Left ventricle myocardium inferior (tissue), 1 donor: ENCODE measurements at regions not wholly inside any gene's neighbourhood (a gene's known extent, or its start where the extent isn't known, plus 50 kb on each side); places are given as distances from the start of the nearest gene placed in this dataset.
"Not testable (repeated sequence)": the region's sequence is repeated elsewhere in the genome, so short reads cannot be mapped to it uniquely, and the experiment has no call there.

Experiments used
- DNase-seq: peaks from one replicate; pipeline ENCODE4 v3.0.0-alpha.2; 2020
- H3K27ac ChIP-seq: fragments of 200-600 bp; replicated peaks from 2 replicates; pipeline ENCODE4 v1.8.0; 2021
- H3K27me3 ChIP-seq: fragments of 200-600 bp; 2 replicates; pipeline ENCODE4 v1.8.0; 2021; ENCODE audit warnings: low read depth
- H3K36me3 ChIP-seq: fragments of 200-600 bp; 2 replicates; pipeline ENCODE4 v1.8.0; 2021
- H3K4me1 ChIP-seq: fragments of 200-600 bp; 2 replicates; pipeline ENCODE4 v1.8.0; 2021
- H3K4me3 ChIP-seq: fragments of 200-600 bp; 2 replicates; pipeline ENCODE4 v1.8.0; 2021; ENCODE audit warnings: mild to moderate bottlenecking, moderate library complexity
- H3K9me3 ChIP-seq: fragments of 200-600 bp; replicated peaks from 2 replicates; pipeline ENCODE4 v1.8.0; 2021
- intact Hi-C: fragments of 100-400 bp; cut with micrococcal nuclease; formaldehyde crosslinking; loops from one replicate; pipeline ENCODE4 v1.11.0; 2022
- TF ChIP-seq, protein P1 (sequence below): fragments of 200-600 bp; IDR thresholded peaks from 2 replicates; pipeline ENCODE4 v1.8.0; 2021; ENCODE audit warnings: antibody characterized with exemption, mild to moderate bottlenecking, borderline replicate concordance
- donor health status: DM: no; HTN: yes; CAD: no; lungs with severe emphysema.

DNA sequence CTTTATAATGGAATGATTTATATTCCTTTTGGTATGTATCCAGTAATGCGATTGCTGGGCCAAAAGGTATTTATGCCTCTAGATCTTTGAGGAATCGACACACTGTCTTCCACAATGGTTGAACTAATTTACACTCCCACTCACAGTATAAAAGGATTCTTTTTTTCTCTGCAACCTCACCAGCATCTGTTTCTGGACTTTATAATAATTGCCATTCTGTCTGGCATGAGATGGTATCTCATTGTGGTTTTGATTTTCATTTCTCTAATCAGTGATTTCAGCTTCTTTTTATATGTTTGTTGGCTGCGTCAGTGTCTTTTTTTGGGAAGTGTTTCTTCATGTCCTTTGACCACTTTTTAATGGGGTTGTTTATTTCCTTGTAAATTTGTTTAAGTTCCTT lies 679.3 kb downstream of the JRKL start:
- Histone ChIP-seq H3K4me1 (no peaks in the 10 kb centered on the region), H3K4me3 (no peak overlapping the region), H3K27ac (no peak overlapping the region), H3K9me3 (peaks cover 52% of the 10 kb centered on the region), H3K36me3 (no peaks in the 10 kb centered on the region), H3K27me3 (no peaks in the 10 kb centered on the region)
- DNase-seq = no peak
- intact Hi-C loops = no loop called here
- TF ChIP-seq, protein P1, sequence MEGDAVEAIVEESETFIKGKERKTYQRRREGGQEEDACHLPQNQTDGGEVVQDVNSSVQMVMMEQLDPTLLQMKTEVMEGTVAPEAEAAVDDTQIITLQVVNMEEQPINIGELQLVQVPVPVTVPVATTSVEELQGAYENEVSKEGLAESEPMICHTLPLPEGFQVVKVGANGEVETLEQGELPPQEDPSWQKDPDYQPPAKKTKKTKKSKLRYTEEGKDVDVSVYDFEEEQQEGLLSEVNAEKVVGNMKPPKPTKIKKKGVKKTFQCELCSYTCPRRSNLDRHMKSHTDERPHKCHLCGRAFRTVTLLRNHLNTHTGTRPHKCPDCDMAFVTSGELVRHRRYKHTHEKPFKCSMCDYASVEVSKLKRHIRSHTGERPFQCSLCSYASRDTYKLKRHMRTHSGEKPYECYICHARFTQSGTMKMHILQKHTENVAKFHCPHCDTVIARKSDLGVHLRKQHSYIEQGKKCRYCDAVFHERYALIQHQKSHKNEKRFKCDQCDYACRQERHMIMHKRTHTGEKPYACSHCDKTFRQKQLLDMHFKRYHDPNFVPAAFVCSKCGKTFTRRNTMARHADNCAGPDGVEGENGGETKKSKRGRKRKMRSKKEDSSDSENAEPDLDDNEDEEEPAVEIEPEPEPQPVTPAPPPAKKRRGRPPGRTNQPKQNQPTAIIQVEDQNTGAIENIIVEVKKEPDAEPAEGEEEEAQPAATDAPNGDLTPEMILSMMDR = no peak

DNA sequence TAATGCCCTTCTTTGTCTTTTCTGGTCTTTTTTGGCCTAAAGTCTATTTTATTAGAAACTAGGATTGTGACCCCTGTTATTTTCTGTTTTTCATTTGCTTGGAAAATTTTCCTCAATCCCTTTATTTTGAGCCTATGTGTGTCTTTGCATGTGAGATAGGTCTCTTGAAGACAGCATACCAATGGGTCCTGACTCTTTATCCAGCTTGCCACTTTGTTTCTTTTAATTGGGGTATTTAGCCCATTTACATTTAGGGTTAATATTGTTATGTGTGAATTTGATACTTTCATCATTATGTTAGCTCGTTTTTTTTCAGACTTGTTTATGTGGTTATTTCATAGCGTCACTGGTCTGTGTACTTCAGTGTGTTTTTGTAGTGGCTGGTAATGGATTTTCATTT lies 682.6 kb downstream of the JRKL start:
- H3K27me3 ChIP-seq = no peaks in the 10 kb centered on the region
- H3K9me3 ChIP-seq = peaks cover 49% of the 10 kb centered on the region

DNA sequence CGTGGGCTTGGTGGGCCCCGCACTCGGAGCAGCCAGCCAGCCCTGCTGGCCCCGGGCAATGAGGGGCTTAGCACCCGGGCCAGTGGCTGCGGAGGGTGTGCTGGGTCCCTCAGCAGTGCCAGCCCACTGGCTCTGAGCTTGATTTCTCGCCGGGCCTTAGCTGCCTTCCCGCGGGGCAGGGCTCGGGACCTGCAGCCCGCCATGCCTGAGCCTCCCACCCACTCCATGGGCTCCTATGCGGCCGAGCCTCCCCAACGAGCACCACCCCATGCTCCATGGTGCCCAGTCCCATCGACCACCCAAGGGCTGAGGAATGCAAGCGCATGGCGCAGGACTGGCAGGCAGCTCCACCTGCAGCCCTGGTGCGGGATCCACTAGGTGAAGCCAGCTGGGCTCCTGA lies 686.9 kb downstream of the JRKL start:
- DNase-seq, H3K4me3 ChIP-seq, H3K36me3 ChIP-seq, intact Hi-C loops, H3K4me1 ChIP-seq, H3K27me3 ChIP-seq, H3K27ac ChIP-seq: not testable (repeated sequence)
- H3K9me3 ChIP-seq = peaks cover 30% of the 10 kb centered on the region

More for the DNA sequence above, 682.6 kb downstream of the JRKL start:
- H3K4me1 ChIP-seq = no peaks in the 10 kb centered on the region
- H3K27ac ChIP-seq = no peak overlapping the region
- no peak for DNase-seq
- H3K36me3 ChIP-seq = no peaks in the 10 kb centered on the region
- no peak overlapping the region for H3K4me3 ChIP-seq
- TF ChIP-seq, protein P1 = no peak
- intact Hi-C loops = no loop called here

DNA sequence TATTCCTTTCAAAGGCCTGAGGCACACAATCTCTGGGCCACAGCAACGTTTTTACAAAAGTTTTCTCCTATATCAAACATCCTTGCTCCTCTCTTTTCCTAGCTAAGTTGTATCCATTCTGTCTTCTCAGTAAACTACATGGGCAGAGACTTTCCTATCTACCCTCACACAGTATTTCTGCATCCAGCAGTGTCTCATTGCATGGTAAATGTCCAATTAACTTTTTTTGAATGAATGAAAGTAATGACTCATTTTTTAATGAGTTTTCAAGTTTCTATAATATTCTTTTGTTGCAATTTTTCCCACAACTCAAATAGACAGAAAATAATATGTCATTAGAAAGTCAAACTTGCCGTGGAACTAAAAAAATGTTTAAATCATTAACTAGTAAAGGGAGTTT lies 688.6 kb downstream of the JRKL start:
- intact Hi-C loops = no loop called here
- TF ChIP-seq, protein P1 = no peak
- no peaks in the 10 kb centered on the region for H3K36me3 ChIP-seq

DNA sequence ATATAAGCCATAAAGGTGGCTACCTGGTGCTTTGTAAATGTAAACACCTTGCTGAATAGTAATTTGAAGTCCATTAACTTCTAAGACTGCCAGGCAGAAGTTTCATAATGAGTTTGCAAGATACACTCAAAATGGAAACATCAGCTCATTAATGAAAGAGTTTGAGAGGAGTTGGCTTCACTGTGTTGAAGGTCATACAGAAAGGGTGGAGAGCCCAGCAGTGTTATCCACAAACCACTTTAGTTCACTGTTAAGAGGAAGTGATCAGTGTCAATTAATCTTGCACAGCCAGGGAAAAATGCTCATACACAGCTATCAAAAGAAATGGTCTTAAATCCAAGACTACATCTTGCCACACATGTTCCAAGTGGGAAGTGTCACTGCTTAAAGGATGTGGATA lies 689.4 kb downstream of the JRKL start:
- peaks cover 5% of the 10 kb centered on the region for H3K4me1 ChIP-seq
- H3K36me3 ChIP-seq = no peaks in the 10 kb centered on the region
- H3K4me3 ChIP-seq = no peak overlapping the region
- no peaks in the 10 kb centered on the region for H3K27me3 ChIP-seq
- no peak overlapping the region for H3K27ac ChIP-seq
- peaks cover 5% of the 10 kb centered on the region for H3K9me3 ChIP-seq
- DNase-seq = no peak
- intact Hi-C loops = no loop called here
- TF ChIP-seq, protein P1 = no peak

More for the DNA sequence above, 688.6 kb downstream of the JRKL start:
- H3K4me1 ChIP-seq = peaks cover 5% of the 10 kb centered on the region
- H3K27ac ChIP-seq = no peak overlapping the region
- H3K4me3 ChIP-seq = no peak overlapping the region
- H3K27me3 ChIP-seq = no peaks in the 10 kb centered on the region
- peaks cover 13% of the 10 kb centered on the region for H3K9me3 ChIP-seq
- DNase-seq = no peak

DNA sequence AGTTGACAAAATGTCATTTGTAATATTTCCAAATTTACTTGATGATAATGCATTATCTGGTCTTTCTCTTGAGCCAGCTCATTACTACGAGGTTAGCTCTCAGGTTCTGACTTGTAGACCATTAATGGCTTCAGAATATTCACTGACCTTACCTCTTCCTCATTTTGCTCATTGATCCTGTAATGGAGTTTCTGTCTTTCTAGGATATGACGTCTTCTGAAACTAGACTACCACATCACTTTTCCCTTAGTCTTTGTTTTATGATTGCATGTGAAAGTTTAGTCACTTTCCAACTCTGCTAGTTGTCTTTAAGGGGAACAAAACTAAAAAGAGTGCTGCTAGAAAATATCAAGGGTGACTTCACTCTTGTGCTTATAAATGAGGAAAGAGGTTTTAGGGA lies 697.6 kb downstream of the JRKL start:
- no peaks in the 10 kb centered on the region for H3K36me3 ChIP-seq
- no peaks in the 10 kb centered on the region for H3K9me3 ChIP-seq
- H3K27me3 ChIP-seq = no peaks in the 10 kb centered on the region
- H3K4me1 ChIP-seq = no peaks in the 10 kb centered on the region
- H3K27ac ChIP-seq = no peak overlapping the region
- intact Hi-C loops = no loop called here
- TF ChIP-seq, protein P1 = no peak
- no peak for DNase-seq
- H3K4me3 ChIP-seq = no peak overlapping the region
